ENCODE measurements at regions not wholly inside any gene's neighbourhood (a gene's known extent, or its start where the extent isn't known, plus 50 kb on each side); places are given as distances from the start of the nearest gene placed in this dataset.

DNA sequence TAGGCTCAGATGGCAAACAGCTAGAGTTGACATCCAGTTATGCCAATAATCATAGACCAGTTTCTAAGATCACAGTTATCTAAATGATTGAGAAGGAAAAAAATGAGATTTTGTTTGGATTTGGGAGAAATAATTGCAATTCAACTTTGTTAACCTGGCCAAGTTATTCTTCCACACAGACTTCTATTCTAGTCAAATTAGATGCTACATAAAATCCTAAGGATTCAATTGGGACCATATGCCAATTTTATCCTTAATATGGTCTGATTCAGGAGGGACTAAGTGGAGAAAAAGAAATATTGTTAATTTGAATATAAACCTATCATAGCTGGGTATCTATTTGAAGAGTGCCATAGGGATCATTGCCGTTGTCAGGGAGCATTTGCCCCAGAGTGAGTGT, 178.3 kb upstream of the SLC7A11 start:
- DNase-seq (ENCODE audit: missing footprints): no peak
- intact Hi-C loops (cut with DNase I): no loop called here
- ATAC-seq: no peak

DNA sequence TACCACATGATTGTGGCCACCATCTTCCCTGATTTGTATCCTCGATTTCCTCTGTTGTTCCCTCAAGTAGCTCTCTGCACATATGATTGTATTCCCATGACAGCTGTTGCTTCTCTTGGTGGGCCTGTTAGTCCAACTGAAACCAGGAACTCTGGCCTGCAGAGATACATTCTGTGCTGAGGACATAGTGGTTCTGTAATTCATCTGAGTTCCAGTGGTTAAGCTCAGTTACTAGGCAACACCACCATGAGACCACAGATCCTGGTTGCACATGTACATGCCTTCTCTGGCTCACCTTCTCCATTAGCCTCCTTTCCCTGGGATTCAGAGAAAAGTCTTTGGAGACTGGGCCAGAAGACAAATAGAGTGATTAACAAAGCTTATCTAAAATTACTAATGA, 172.1 kb upstream of the SLC7A11 start:
- ATAC-seq: no peak
- intact Hi-C loops (cut with DNase I): no loop called here

DNA sequence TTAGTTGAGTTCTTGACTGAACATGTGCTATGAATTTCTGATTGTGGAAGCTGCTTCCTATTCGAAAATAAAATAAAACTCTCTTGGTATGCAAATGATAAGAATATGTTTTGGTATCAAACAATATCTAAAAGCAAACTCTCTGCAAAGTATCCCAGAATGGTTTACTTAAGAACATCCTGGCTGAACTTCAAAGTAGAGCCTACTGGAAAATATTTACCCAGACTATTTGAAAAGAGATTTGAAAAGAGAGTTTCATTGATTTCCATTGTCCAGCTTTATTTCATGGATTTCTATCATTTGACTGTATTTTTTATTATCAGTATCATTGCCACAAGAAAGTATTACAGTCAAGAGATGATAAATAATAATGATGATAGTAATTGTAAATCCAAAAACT, 171.1 kb upstream of the SLC7A11 start:
- intact Hi-C loops (cut with DNase I): no loop called here
- DNase-seq (ENCODE audit: missing footprints): no peak
- no peak for ATAC-seq

More for the DNA sequence above, 172.1 kb upstream of the SLC7A11 start:
- DNase-seq (ENCODE audit: missing footprints): no peak

DNA sequence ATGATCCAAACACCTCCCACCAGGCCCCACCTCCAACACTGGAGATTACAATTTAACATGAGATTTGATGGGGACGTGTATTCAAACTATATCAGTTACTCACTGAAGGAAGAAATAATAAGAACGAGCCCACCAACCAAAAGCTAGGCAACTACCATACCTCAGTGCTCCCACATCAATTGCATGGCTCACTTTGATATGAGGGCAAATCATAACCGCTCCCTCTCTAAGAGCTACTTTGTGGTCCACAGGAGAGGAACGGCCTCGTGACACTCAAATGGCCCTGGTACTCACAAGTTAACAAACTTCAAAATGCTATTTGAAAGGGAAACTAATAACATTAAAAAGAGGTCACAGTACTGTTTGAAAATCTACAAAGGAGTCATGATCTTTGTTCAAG, 170.7 kb upstream of the SLC7A11 start:
- ATAC-seq (no peak), DNase-seq (ENCODE audit: missing footprints) (no peak)
- intact Hi-C loops (cut with DNase I): no loop called here

DNA sequence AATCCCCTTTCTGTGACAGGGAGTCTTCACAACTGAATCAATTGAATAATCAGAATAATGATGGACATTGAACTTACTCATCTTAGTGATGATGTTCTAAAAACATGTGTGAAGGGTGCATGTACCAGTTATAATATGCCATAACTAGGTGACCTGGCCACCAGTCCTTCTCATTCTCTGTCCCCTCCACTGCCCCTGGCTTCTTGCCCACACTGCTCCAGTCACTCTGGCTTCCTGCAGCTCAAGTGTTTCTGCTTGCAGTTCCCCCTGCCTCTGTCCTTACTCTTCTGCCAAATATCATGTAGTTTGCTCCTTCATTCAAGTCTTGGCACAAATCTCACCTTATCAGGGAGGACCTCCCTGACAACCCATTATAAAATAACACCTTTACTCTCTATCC, 168.1 kb upstream of the SLC7A11 start:
- intact Hi-C loops (cut with DNase I): no loop called here
- DNase-seq (ENCODE audit: missing footprints) (peak; percentile 70), ATAC-seq (no peak)

DNA sequence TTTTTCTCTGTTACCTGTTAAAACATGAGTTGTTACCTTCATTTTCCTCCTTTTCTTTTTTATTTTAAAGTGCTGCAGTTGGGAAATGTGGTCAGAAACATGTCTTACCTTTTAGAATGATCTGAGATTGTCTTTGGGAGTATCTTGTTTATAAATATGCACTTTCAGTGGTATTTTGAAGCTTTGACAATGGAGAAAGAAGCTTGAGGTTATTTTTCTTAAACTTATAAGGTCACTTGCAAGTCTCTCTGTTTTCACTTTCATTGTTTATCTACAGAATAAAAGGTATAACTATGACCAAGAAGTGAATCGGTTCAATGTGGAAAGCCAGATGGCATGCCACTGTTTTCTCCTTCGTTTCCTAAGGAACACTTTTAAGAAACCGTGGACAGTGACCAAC, 167.5 kb upstream of the SLC7A11 start:
- intact Hi-C loops (cut with DNase I): loop anchor here (10.0 kb wide), 1 partner anchor 465 kb away; no protein-coding TSS in a partner anchor
- ATAC-seq (no peak), DNase-seq (ENCODE audit: missing footprints) (no peak)

DNA sequence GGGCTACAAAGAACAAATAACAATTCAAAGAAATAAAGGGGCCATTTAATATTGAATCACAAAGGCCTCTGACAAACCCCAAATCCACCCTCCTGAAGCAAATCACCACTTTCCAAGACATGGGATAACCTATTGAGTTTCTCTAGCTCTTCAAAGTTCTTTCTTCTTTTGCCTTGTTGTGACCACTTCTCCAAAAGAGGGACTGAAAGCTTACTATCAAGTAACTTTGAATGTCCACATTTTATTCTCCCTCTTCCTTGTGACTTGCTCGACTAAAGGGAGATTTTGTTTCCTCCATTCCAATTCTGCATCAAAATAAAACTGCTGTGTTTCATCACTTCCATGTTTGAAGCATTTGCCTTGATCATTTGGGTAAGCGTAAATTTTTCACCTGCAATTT, 166.6 kb upstream of the SLC7A11 start:
- intact Hi-C loops (cut with DNase I): loop anchor here (10.0 kb wide), 1 partner anchor 466 kb away; no protein-coding TSS in a partner anchor
- no peak for ATAC-seq

DNA sequence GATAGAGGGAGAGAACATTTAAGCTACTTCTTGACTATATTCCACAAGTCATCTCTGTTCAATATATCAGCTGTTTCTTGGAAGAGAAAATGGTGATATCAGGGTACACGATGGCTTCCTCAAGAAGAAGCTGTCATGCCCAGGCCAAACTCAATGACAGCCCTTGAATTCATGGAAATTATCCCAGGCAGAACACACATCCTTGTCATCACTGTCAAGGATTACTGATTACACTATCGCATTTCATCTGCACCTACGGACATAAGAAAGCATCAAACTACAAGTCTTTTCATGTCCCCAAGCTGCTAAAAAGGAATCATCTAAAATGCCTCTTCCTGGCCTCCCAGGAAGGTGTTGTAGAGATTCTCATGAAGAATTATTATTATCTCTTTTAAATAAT, 165.2 kb upstream of the SLC7A11 start:
- intact Hi-C loops (cut with DNase I): loop anchor here (10.0 kb wide), 1 partner anchor 467 kb away; no protein-coding TSS in a partner anchor
- no peak for DNase-seq (ENCODE audit: missing footprints)
- no peak for ATAC-seq

More for the DNA sequence above, 166.6 kb upstream of the SLC7A11 start:
- no peak for DNase-seq (ENCODE audit: missing footprints)

DNA sequence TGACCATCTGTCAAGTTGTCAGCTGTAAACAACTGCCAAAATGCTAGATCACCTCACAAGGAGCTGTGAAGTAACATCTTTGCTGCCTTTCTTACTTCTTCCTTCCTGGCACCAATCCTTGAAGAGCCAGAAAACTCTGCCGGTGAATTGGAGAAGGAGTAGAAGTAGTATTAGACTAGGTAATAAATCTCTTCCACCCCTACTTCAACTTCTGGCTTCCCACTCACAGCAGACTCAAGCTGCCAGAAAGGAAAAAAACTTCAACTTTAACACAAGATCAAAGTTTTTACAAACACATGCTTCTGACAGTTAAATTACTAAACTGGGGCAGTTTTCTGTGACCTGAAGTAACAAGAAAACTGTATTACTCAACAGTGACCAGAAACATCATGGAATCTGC, 164.7 kb upstream of the SLC7A11 start:
- intact Hi-C loops (cut with DNase I): loop anchor here (10.0 kb wide), 1 partner anchor 468 kb away; no protein-coding TSS in a partner anchor
- ATAC-seq: no peak
- DNase-seq (ENCODE audit: missing footprints): no peak

DNA sequence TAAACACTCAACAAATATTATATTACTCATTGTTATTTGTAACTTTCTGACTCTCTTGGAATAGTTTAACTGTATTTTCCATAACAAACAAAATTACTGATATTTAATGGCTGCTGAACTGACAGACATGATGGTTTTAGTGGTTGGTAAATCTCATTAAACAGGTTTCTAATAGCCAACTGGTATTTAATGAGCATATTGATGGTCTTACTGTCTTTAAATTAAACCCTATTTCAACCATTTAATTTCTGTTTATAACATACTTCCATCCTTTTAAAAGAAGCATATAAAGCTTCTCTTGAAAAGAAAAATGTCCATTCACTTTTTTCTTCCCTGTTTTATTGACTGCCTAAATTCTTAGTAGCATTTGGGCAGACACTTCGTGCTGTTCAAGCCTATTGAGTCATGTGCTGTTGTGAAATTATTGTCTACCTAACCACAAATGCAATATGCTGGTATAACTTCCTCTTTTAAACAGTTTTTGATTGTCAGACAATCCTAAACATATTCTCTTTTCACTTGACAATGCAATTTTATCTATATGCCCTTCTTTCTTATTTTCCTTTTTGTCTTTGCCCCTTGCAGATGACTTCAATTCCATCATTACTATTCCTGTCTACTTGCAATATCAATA, 163.9 kb upstream of the SLC7A11 start:
- DNase-seq (ENCODE audit: missing footprints) (no peak), ATAC-seq (no peak)
- intact Hi-C loops (cut with DNase I): loop anchor here (10.0 kb wide), 1 partner anchor 469 kb away; no protein-coding TSS in a partner anchor

DNA sequence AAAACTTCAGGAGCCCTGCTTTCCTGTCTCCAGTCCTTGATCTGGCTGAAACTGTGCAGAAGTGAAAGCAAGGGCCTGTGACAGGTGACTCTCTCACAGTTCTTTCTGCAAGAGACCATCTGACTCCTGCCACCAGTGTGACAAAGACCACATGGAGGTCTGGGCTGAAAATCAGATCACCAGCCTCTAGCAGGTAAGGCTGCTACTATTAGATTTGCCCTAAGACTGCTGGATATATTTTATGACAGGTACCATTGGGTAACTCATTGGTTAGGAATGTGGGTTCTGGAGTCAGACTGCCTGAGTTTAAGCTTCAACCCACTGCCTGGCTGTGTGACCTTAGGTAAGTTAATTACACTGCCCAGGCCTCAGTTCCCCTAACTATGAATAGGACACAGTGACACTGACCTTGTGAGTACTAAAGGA, 163.3 kb upstream of the SLC7A11 start:
- intact Hi-C loops (cut with DNase I): loop anchor here (10.0 kb wide), 1 partner anchor 469 kb away; no protein-coding TSS in a partner anchor
- DNase-seq (ENCODE audit: missing footprints) (no peak), ATAC-seq (no peak)

DNA sequence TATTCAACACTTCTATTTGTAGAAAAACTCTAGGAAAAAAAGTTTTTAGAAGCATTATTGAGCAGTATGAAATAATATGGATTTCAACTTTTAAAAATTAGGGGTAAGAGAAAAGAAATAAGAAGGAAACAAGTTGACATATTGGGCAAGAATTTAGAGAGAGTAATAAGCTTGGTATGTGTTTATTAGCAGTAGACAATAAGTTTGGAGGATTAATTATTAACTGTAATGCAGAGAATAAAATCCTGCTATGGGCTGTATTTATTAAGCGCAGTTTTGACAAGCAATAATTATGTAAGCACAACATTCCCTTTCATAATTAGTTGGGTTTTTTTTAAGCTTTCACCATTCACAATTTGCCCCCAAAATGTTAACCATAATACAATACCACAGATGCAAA, 162.7 kb upstream of the SLC7A11 start:
- no peak for DNase-seq (ENCODE audit: missing footprints)
- intact Hi-C loops (cut with DNase I): loop anchor here (5.0 to 10.0 kb wide), 4 partner anchors 218 to 470 kb away; no protein-coding TSS in a partner anchor
- no peak for ATAC-seq

DNA sequence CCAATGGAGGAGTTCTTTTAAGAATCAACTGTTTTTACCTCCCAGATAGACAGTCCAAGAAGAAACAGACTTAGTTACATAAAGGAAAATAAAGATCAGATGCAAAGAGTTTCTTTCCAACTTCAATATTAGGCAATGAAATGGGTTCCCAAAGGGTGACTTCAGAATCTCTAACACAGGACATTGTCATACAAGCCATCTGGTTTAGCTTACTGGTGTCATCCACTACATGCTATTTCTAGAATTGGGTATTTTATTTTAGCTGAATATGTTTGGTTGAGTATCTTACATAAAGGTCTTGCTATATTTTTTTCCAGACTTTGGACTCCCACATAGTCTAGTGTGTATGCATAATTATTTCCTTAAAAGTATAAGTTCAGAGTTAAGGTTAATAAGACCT, 162.1 kb upstream of the SLC7A11 start:
- no peak for ATAC-seq
- DNase-seq (ENCODE audit: missing footprints): no peak
- intact Hi-C loops (cut with DNase I): loop anchor here (5.0 to 10.0 kb wide), 4 partner anchors 217 to 471 kb away; no protein-coding TSS in a partner anchor

DNA sequence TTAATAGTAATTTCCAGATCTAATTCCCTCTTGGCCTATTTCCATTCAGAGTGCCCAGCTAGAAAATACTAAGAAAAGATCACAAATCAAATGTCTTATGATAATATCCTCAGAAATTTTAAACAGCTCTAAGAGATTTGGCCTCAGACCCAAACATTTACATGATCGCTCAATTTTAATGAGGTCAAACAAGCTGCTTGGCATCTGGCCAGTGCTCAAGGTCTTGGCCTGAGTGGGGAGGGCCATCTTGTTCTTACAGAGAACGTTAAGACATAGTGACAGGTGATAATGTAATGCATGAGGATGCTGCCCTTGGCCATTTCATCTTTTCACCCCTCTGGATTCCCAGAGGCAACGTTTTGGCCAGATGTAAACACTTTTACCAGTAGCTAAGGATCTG, 159.2 kb upstream of the SLC7A11 start:
- intact Hi-C loops (cut with DNase I): loop anchor here (5.0 to 10.0 kb wide), 4 partner anchors 214 to 473 kb away; no protein-coding TSS in a partner anchor
- DNase-seq (ENCODE audit: missing footprints) (peak; percentile 77), ATAC-seq (no peak)

DNA sequence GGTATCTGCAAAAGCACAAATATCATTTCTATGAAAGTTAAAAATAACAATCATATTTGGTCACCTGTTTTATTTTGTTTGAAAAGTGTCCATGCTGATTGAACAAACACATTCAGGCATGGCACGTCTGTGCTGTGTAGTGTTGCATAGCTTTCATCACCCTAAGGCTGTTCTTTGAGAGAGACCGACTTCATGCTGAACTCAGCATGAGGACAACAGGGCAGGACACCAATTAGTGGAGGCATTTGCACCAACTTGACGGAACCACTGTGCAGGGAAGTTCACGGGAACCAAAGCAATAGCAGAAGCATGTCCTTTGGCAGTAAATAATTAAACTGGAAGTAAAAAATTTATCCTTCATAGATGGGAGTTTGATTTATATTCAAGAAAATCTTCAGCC, 158.4 kb upstream of the SLC7A11 start:
- ATAC-seq (peak; percentile 96), DNase-seq (ENCODE audit: missing footprints) (no peak)
- intact Hi-C loops (cut with DNase I): loop anchor here (5.0 to 10.0 kb wide), 4 partner anchors 213 to 474 kb away; no protein-coding TSS in a partner anchor

DNA sequence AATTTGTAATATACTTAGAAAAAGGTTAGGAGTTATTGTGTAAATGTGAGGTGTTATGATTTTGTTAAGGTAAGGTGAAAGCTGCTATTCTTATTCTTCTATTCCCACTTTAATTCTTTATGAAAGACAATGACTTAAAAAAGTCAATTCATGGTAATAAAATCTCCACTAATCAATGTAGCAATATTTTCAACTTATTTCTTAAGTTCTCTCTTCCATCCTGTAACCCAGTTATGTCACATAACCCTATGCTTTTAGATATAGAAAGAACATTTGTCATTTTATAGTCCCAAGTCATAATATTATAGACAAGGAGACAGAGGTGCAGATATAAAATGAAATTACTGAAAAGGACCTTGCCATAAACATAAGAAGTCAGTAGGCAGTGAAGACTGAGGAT, 157.9 kb upstream of the SLC7A11 start:
- DNase-seq (ENCODE audit: missing footprints): no peak
- intact Hi-C loops (cut with DNase I): loop anchor here (5.0 to 10.0 kb wide), 4 partner anchors 213 to 475 kb away; no protein-coding TSS in a partner anchor
- ATAC-seq: no peak

DNA sequence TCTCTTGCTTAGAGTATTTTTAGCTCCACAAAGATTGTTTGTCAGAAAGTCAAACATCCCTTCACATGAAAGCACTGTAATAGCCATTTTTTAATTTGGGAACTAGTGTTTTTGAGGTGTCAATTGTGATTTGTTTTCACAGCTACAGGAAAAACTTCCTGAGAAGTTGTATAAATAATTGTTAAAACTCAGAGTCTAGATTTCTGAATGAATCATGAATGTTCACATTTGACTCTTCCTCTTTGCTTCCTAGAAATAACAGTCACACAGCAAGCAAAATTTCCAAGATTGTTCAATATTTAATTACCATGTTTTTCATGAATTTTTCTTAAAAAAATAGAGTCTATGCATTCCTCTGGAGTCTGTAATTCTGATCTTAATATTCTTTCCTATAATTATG, 156.9 kb upstream of the SLC7A11 start:
- intact Hi-C loops (cut with DNase I): no loop called here
- DNase-seq (ENCODE audit: missing footprints): no peak
- ATAC-seq: no peak

DNA sequence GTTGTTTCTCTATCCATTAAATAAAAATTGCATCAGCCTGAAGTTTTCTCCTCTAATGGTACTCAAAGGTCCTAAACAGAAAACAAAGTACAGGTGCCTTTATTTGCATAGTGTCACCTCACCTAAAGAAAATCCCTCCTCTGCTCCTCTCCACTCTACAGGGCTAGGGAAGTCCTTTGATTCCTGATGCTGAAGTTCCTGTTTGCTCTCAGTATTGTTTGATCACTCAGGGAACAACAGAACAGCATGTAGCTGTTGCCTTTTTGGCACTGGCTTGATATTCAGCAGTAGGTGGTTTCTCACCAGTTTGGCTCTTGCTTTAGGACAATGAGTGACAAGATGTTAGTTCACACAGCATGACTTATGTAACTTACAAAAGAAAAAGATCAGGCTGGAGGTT, 156.2 kb upstream of the SLC7A11 start:
- intact Hi-C loops (cut with DNase I): no loop called here
- peak; percentile 77 for ATAC-seq
- DNase-seq (ENCODE audit: missing footprints): no peak

DNA sequence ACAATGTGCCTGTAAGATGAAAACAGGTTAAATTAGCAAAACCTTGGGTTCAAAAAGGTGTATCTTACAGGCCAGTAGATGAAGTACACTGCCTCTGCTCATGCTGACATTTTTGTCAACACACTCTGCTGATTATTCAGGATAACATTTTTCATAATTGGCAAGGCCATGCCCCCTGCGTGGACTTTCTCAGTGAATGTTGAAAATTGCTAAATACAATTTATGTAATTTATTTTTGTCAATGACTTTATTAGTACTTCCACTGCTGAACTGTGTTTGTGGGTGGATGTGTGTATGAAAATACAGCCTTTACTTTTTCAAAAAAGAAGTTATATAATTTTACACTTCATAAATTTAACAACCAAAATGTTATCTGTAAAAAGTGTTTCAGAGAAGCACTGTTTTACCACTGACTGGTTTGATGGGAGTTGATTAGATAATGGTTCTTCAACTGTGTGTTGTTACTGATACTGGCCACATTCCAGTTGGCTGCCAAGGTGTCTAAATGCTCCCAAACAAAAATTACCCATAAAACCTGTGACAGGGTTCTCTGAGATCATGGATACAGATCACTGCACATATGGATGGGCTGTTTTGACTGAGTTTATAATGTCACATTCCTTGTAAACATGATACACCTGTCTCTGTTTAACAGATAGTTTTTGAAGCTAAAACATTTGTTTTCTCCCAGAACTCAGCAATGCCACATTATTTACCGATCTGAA, 151.9 kb upstream of the SLC7A11 start:
- no peak for ATAC-seq
- DNase-seq (ENCODE audit: missing footprints): no peak
- intact Hi-C loops (cut with DNase I): no loop called here

DNA sequence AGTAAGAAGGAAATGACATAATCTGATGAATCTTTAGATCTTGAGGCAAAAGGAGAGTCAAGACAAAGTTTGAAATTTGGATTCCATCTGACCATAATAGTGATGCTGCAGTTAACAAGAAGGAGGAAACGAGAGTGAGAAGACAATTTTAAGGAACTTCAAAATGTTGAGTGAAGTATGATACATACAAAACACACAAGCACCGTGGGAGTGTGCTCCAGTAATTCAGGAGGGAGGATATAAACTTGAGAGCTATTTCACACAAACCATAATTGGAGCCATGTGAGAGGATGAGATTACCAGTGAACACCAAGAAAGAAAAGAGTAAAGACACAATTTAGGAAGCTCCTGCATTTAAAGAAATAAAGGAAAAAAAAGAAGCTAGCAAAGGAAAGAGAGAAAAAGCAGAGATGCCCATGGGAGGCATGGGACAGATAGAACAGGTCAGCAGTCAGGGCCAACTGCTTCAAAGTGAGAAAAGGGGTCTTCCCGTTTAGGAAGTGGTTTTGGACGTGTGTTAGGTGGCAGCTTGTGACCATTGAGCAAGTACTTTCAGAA, 150.7 kb upstream of the SLC7A11 start:
- intact Hi-C loops (cut with DNase I): no loop called here
- ATAC-seq (no peak), DNase-seq (ENCODE audit: missing footprints) (no peak)
